Sigmoid colon (tissue), 6 donors: ENCODE measurements at regions not wholly inside any gene's neighbourhood (a gene's known extent, or its start where the extent isn't known, plus 50 kb on each side); places are given as distances from the start of the nearest gene placed in this dataset.

ENCODE experiments used
- DNase-seq: peaks from one replicate; pipeline ENCODE4 v3.0.0-alpha.2; 2019
- H3K27ac ChIP-seq, 4 donors: fragments of 200-600 bp; sonication (generic); one replicate each; pipeline ENCODE4 v1.5.1; 2016 to 2019; ENCODE audit warnings: mild to moderate bottlenecking in 1 of 4
- H3K27me3 ChIP-seq, 3 donors: fragments of 200-600 bp; sonication (generic); one replicate each; pipeline ENCODE4 v1.5.1; 2019; ENCODE audit warnings: mild to moderate bottlenecking in 1 of 3
- H3K36me3 ChIP-seq, 4 donors: fragments of 200-600 bp; sonication (generic); one replicate each; pipeline ENCODE4 v1.5.1; 2016 to 2019
- H3K4me1 ChIP-seq, 4 donors: fragments of 200-600 bp; sonication (generic); one replicate each; pipeline ENCODE4 v1.5.1; 2017 to 2019
- H3K4me3 ChIP-seq, 4 donors: fragments of 200-600 bp; sonication (generic); one replicate each; pipeline ENCODE4 v1.5.1; 2017 to 2019; ENCODE audit warnings: mild to moderate bottlenecking in 2 of 4, moderate library complexity in 1 of 4
- H3K9me3 ChIP-seq, 4 donors: fragments of 200-600 bp in 3 of 4; sonication (generic) in 3 of 4; one replicate each; pipeline versions ENCODE4 v1.5.1 to v1.6.1; 2013 to 2019
- CTCF ChIP-seq, 4 experiments: fragments of 450-650 bp in 3 of 4; fragments of 200-600 bp in 1 of 4; IDR thresholded peaks; one replicate each; pipeline ENCODE4 v1.5.1; 2016 to 2019; ENCODE audit warnings: antibody characterized with exemption in 4 of 4, mild to moderate bottlenecking in 3 of 4, moderate library complexity in 2 of 4
- EP300 ChIP-seq, 4 donors: sonication (generic); formaldehyde crosslinking; IDR thresholded peaks; one replicate each; pipeline ENCODE4 v1.6.1; 2017; ENCODE audit warnings: antibody characterized with exemption in 4 of 4
- POLR2A ChIP-seq, 2 donors: fragments of 450-650 bp; IDR thresholded peaks; one replicate each; pipeline ENCODE4 v1.6.1; 2016; ENCODE audit warnings: antibody characterized with exemption in 2 of 2, mild to moderate bottlenecking in 2 of 2, moderate library complexity in 2 of 2
- POLR2AphosphoS5 ChIP-seq, 4 donors: sonication (generic); formaldehyde crosslinking; IDR thresholded peaks; one replicate each; pipeline ENCODE4 v1.6.1; 2017; ENCODE audit warnings: antibody characterized with exemption in 4 of 4
- WGBS, 2 donors: extraction: QIAGEN DNeasy Blood & Tissue Kit; methylation state at CpG; one replicate each; pipeline ENCODE4 v1.1.7; 2013; 5-methylcytosine and 5-hydroxymethylcytosine counted together
- intact Hi-C: fragments of 100-400 bp; cut with DNase I; formaldehyde crosslinking; loops from one replicate; pipeline ENCODE4 v1.15.1; 2023
- donor health status: healthy with polysubstance abuse.
- donor health status: healthy.

- Histone ChIP-seq H3K4me1 (peaks cover 0 to 10% (median 7%) of the 10 kb centered on the region in 4 donors), H3K4me3 (no peak overlapping the region), H3K36me3 (no peaks in the 10 kb centered on the region), H3K27me3 (no peaks in the 10 kb centered on the region), H3K9me3 (no peaks in the 10 kb centered on the region), H3K27ac (no peak overlapping the region)
- intact Hi-C loops = no loop called here
- no peak for TF ChIP-seq EP300 (IDR thresholded peaks at IDR 0.05)
- TF ChIP-seq POLR2A (IDR thresholded peaks at IDR 0.05) = no peak
- no peak for TF ChIP-seq POLR2AphosphoS5 (IDR thresholded peaks at IDR 0.05)
- TF ChIP-seq CTCF (IDR thresholded peaks at IDR 0.05) = no peak
- DNase-seq = no peak
- 85 to 86% methylated on average over 3 of the region's 3 CpGs for WGBS, 2 donors
Measured at GRCh38 chr16:74221828-74222227, 74.8 kb upstream of the PSMD7 start.

DNA sequence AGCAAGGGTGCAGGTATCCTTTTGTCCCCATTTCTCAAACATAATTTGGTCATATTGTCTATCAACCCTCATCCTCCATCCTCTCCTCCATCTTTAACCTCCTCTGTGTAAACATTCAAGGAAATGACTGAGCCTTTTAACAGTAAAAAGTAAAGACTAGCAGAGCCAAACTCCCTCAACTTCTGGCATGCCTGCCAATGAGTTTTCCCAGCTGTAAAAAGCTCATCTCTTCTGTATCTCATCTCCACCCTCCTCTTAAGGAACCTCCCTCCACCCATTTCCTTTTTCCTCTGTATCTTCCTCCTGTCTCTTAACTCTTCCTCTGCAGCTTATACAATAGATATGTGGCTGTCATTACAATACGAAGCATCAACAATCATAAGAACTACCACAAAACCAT, 76.9 kb upstream of the PSMD7 start:
- Histone ChIP-seq H3K27ac (no peak overlapping the region), H3K27me3 (no peaks in the 10 kb centered on the region), H3K4me1 (no peaks in the 10 kb centered on the region), H3K9me3 (no peaks in the 10 kb centered on the region), H3K4me3 (no peak overlapping the region), H3K36me3 (no peaks in the 10 kb centered on the region)
- intact Hi-C loops = no loop called here
- WGBS, 2 donors = 83% methylated on average over 1 of the region's 1 CpG
- TF ChIP-seq POLR2A (IDR thresholded peaks at IDR 0.05) = no peak
- no peak for TF ChIP-seq CTCF (IDR thresholded peaks at IDR 0.05)
- no peak for TF ChIP-seq POLR2AphosphoS5 (IDR thresholded peaks at IDR 0.05)
- TF ChIP-seq EP300 (IDR thresholded peaks at IDR 0.05) = no peak
- DNase-seq = no peak

DNA sequence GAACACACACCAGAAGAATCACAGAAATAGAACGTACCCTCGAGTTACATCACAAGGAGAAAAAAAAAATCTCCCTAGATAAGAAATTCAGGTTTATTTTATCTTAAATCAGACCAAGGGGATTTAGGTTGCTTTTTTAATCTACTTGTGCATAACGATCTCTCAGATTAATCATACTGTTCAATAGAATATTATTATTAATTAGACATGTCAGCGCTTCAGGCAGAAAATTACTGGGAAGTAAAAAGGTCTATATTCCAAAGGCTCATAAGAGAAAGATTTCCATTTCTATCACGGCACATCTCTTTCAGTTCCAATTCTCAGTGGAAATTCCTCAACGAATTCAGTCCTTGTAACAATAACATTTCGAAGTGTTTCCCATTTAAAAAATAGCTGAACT, 77.7 kb upstream of the PSMD7 start:
- DNase-seq = no peak
- TF ChIP-seq EP300 (IDR thresholded peaks at IDR 0.05) (no peak), CTCF (IDR thresholded peaks at IDR 0.05) (no peak), POLR2A (IDR thresholded peaks at IDR 0.05) (no peak), POLR2AphosphoS5 (IDR thresholded peaks at IDR 0.05) (no peak)
- H3K4me1 ChIP-seq = no peaks in the 10 kb centered on the region
- H3K36me3 ChIP-seq = no peaks in the 10 kb centered on the region
- H3K4me3 ChIP-seq = no peak overlapping the region
- intact Hi-C loops = no loop called here
- H3K27me3 ChIP-seq = no peaks in the 10 kb centered on the region
- no peak overlapping the region for H3K27ac ChIP-seq
- no peaks in the 10 kb centered on the region for H3K9me3 ChIP-seq
- 78 to 81% methylated on average over 7 of the region's 7 CpGs for WGBS, 2 donors

- no peak for DNase-seq
- Histone ChIP-seq H3K4me3 (no peak overlapping the region), H3K36me3 (no peaks in the 10 kb centered on the region), H3K27me3 (no peaks in the 10 kb centered on the region), H3K27ac (no peak overlapping the region), H3K4me1 (no peaks in the 10 kb centered on the region), H3K9me3 (no peaks in the 10 kb centered on the region)
- no peak for TF ChIP-seq POLR2A (IDR thresholded peaks at IDR 0.05)
- no peak for TF ChIP-seq CTCF (IDR thresholded peaks at IDR 0.05)
- TF ChIP-seq POLR2AphosphoS5 (IDR thresholded peaks at IDR 0.05) = no peak
- no peak for TF ChIP-seq EP300 (IDR thresholded peaks at IDR 0.05)
- intact Hi-C loops = no loop called here
- WGBS, 2 donors = 81 to 87% methylated on average over 4 of the region's 4 CpGs
Measured at GRCh38 chr16:74216319-74216718, 80.3 kb upstream of the PSMD7 start.

DNA sequence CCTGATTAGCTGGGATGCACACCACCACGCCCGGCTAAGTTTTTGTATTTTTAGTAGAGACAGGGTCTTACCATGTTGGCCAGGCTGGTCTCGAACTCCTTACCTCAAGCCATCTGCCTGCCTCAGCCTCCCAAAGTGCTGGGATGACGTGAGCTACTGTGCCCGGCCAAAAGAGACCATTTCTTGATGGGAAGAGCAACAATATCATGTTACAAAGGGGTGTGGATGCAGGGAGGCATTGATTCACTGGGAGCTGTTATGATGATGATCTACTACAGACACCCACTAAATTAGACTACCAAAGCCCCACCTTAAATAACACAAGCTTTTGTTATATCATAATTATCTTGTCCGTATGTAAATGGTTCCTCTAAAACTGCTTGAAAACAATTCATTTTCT, 81.4 kb upstream of the PSMD7 start:
- Histone ChIP-seq H3K27me3 (no peaks in the 10 kb centered on the region), H3K4me3 (no peak overlapping the region), H3K4me1 (no peaks in the 10 kb centered on the region), H3K36me3 (no peaks in the 10 kb centered on the region), H3K27ac (no peak overlapping the region), H3K9me3 (no peaks in the 10 kb centered on the region)
- intact Hi-C loops = no loop called here
- WGBS, 2 donors = 84 to 89% methylated on average over 6 of the region's 6 CpGs
- TF ChIP-seq CTCF (IDR thresholded peaks at IDR 0.05) = no peak
- no peak for TF ChIP-seq POLR2AphosphoS5 (IDR thresholded peaks at IDR 0.05)
- no peak for TF ChIP-seq POLR2A (IDR thresholded peaks at IDR 0.05)
- TF ChIP-seq EP300 (IDR thresholded peaks at IDR 0.05) = no peak
- DNase-seq = no peak
